GM13977 (cell line): ENCODE measurements at regions not wholly inside any gene's neighbourhood (a gene's known extent, or its start where the extent isn't known, plus 50 kb on each side); places are given as distances from the start of the nearest gene placed in this dataset.

Experiments
- DNase-seq: peaks from one replicate; pipeline ENCODE4 v3.0.0; 2012; ENCODE audit warnings: low spot score
- in situ Hi-C: fragments of 300-500 bp; cut with MboI; formaldehyde crosslinking; loops from one replicate; pipeline ENCODE4 v1.12.0; 2022; ENCODE audit warnings: low sequenced_read_pairs, low pct_unique_long_range_greater_than_20kb, mixed read lengths, inconsistent platforms; ENCODE audit not compliant: unreplicated experiment
- TF ChIP-seq, protein P1 (sequence below): IDR thresholded peaks from 2 replicates; pipeline ENCODE4 v1.5.1; 2012; ENCODE audit warnings: mild to moderate bottlenecking, control low read depth; ENCODE audit not compliant: insufficient read depth; ENCODE audit errors: extremely low read depth, missing control alignments

DNA sequence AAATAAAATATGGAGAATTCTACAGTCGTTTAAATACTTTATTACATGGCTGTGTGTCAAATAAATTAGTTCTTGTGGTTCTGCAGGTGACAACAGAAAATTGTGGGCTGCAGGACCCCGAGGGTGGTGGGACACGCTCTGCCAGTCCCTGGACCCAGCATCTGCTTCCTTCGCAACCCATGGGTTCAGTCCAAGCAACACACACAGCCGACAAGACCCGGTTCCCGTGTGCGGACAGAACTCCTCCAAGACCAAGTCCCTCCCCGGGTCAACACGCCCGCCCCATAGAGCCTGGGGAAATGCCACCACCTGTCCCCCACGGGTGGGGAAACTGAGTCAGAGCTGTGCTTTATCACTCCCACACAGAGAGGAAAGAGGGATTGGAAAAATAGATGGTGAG lies 238.9 kb downstream of the BRD1 start:
- no peak for DNase-seq
- TF ChIP-seq, protein P1, sequence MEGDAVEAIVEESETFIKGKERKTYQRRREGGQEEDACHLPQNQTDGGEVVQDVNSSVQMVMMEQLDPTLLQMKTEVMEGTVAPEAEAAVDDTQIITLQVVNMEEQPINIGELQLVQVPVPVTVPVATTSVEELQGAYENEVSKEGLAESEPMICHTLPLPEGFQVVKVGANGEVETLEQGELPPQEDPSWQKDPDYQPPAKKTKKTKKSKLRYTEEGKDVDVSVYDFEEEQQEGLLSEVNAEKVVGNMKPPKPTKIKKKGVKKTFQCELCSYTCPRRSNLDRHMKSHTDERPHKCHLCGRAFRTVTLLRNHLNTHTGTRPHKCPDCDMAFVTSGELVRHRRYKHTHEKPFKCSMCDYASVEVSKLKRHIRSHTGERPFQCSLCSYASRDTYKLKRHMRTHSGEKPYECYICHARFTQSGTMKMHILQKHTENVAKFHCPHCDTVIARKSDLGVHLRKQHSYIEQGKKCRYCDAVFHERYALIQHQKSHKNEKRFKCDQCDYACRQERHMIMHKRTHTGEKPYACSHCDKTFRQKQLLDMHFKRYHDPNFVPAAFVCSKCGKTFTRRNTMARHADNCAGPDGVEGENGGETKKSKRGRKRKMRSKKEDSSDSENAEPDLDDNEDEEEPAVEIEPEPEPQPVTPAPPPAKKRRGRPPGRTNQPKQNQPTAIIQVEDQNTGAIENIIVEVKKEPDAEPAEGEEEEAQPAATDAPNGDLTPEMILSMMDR: no peak
- in situ Hi-C loops: no loop called here

DNA sequence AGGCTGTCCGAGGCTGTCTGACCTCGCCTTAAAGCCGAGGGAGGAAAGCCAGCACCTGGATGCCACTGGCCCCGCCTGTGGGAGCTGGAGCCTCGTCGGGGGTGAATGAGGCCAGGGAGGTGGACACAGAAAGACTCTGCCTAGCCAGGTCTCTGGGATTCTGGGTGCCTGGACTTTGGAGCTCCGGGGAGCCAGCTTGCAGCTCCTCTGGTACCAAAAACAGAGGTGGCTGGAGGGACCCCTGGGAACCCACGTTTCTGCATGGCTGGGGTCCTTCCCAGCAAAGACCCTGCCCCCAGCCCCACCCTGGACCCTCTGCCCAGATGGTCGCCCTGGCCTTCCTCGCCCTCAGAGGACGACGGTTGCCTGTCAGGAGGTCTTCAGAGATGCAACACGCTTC lies 239.7 kb downstream of the BRD1 start:
- DNase-seq: no peak
- in situ Hi-C loops: no loop called here
- TF ChIP-seq, protein P1: no peak

DNA sequence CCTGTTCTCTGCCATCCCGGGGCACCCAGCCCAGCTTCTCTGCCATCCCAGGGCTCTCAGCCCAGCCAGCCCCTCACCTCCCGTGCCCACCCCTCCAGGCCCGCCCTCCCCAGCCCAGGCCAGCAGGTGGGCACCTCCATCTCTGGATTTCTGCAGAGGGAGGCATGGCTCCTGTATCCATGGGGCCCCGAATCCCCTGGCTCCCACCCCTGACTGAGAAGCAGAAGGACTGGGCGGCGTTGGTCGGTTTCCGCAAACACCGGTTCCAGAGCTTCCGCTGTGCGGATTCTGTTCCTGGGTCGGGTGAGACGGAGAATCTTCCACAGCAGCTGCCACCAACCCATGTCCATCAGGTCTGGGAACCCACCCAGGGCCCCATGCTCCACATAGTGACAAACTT lies 240.3 kb downstream of the BRD1 start:
- TF ChIP-seq, protein P1: no peak
- DNase-seq: no peak
- in situ Hi-C loops: no loop called here

DNA sequence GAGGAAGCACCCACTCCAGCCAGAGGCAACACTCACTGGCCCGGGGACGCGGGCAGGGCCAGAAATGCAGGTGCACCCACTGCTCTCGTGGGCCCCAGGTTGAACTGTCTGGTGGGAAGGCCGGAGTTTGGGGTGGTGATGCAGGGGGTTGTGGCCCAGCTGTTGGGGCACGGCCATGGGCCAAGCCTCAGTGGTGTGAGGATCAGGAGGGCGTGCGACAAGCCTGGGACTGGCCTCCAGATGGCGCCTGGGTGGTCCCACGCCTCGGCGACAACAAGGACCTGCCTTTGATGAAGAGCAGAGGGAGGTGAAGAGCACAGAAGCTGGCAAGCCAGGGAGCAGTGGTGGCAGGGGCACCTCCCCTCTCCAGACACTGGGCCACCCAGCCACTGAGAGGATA lies 240.8 kb downstream of the BRD1 start:
- TF ChIP-seq, protein P1: no peak
- no peak for DNase-seq
- in situ Hi-C loops: no loop called here

DNA sequence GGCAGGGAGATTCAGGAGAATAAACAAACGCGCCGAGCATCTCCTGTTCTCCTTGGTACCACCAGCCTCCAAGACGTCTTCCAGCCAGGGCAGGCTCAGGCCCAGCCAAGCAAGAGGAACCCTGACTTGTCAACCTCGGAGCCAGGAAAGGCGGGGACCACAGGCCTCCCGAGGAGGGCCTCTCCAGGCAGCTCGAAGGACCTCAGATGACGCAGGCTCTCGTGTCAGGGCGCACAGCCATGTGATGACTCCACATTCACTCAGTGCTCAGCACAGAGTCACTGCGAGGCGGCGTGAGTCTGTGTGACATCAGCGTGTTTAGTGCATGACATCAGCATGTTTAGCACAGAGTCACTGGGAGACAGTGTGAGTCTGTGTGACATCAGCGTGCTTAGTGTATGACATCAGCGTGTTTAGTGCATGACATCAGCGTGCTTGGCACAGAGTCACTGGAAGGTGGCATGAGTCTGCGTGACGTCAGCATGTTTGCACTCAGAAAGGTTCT lies 241.4 kb downstream of the BRD1 start:
- TF ChIP-seq, protein P1: no peak
- in situ Hi-C loops: no loop called here
- DNase-seq: no peak

DNA sequence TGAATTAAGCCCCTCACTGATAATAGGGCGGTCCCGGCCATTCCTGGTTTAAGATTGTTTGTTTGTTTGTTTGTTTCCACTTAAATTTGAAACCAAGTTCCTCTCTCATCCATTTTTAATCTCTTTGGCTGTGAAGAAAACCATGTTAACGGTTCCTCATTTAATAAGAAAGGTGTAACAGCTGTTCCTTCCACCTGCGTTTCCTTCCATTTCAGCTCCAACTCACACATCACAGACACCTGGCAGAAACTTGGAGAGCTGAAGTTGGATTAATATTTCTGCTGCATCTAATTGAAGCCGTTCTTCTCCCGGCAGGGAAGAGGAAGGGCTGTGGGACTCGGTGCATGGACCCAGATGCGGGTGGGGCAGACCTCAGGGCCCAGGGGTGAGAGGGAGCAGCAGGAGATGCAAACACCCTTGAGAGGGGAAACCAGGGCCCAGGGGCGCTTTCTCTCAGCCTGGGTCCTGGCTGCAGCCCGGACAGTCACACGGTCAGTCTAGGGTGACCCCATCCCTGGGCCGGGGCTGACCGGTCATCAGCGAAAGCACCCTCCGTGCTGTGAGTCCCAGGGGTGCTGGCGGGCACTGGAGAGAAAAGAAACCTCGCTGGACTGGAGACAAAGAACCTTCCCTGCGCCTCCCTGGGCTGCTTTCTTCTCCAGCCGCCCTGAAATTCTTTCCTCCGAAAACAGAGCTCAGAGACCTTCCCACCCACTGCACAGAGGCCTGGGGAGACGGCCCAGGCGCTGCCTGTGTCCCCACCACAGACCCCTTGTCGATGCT lies 242.0 kb downstream of the BRD1 start:
- TF ChIP-seq, protein P1: no peak
- in situ Hi-C loops: no loop called here
- DNase-seq: no peak
